ENCODE measurements at regions not wholly inside any gene's neighbourhood (a gene's known extent, or its start where the extent isn't known, plus 50 kb on each side); places are given as distances from the start of the nearest gene placed in this dataset.

GRCh38 chr11:134545521-134545920 is 133.5 kb upstream of the B3GAT1 start:
- 88% methylated on average over 5 of the region's 5 CpGs for WGBS, 2 donors
- DNase-seq: no peak

DNA sequence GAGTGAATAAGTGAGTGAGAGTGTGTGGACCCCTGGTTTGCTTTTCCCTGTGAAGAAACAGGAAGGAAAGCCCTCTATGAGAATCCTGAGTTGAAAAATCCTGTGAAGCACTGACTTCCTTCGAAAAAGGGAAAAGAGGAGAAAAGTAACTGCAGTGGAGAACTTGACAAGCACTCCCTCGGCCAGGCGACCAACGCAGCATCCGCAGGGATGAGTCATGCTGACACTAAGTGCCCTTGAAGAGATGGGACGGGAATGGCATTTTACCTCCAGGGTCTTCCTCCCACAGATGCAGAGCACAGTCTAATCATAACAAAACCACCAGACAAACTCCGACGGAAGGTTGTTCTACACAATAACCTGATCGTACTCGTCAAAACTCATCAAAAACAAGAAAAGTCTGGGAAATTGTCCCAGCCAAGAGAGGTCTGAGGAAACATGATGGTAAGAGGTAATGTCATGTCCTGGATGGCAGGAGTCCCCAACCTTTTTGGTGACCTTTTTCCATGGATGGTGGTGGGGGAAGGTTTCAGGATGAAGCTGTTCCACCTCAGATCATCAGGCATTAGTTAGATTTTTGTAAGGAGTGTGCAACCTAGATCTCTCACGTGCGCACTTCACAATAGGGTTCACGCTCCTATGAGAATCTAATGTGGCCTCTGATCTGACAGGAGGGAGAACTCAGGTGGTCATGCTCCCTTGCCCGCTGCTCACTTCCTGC is 132.2 kb upstream of the B3GAT1 start:
- no peaks in the 10 kb centered on the region for H3K36me3 ChIP-seq
- intact Hi-C loops (cut with DNase I): no loop called here
- H3K27me3 ChIP-seq: no peaks in the 10 kb centered on the region
- TF ChIP-seq CTCF (IDR thresholded peaks at IDR 0.05): no peak
- TF ChIP-seq POLR2AphosphoS5 (IDR thresholded peaks at IDR 0.05): no peak
- no peak for TF ChIP-seq POLR2A (IDR thresholded peaks at IDR 0.05)
- no peak for TF ChIP-seq EP300 (IDR thresholded peaks at IDR 0.05)
- no peaks in the 10 kb centered on the region for H3K9me3 ChIP-seq
- no peaks in the 10 kb centered on the region for H3K4me1 ChIP-seq
- no peak overlapping the region for H3K27ac ChIP-seq
- H3K4me3 ChIP-seq: no peak overlapping the region
- WGBS, 2 donors: 84 to 87% methylated on average over 14 of the region's 14 CpGs
- DNase-seq: no peak

More at GRCh38 chr11:134545521-134545920, 133.5 kb upstream of the B3GAT1 start:
- Histone ChIP-seq H3K9me3 (no peaks in the 10 kb centered on the region), H3K4me1 (no peaks in the 10 kb centered on the region), H3K27ac (no peak overlapping the region), H3K4me3 (no peak overlapping the region), H3K27me3 (no peaks in the 10 kb centered on the region), H3K36me3 (no peaks in the 10 kb centered on the region)
- TF ChIP-seq EP300 (IDR thresholded peaks at IDR 0.05) (no peak), POLR2A (IDR thresholded peaks at IDR 0.05) (no peak), POLR2AphosphoS5 (IDR thresholded peaks at IDR 0.05) (no peak), CTCF (IDR thresholded peaks at IDR 0.05) (no peak)
- intact Hi-C loops (cut with DNase I): no loop called here

DNA sequence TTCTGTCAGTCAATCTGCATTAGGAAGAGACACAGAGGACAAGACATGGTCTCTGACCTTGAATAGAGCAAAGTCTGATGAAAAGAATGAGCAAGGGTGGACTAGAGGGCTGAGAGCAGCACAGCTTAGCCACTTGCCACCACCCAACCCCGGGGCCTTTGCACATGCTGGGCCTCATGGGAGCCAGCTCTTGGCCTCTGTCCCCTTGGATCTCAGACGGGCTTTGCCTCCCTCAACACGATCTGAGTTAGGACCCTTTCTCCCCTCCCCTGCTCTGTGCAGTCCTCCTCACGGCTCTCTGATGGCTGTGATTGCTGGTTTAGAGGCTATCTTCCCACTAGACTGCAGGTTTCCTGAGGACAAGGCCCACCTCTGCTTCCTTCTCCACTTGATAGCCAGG is 131.6 kb upstream of the B3GAT1 start:
- WGBS, 2 donors: 88 to 91% methylated on average over 4 of the region's 4 CpGs
- intact Hi-C loops (cut with DNase I): no loop called here
- no peaks in the 10 kb centered on the region for H3K9me3 ChIP-seq

GRCh38 chr11:134543241-134543640 is 131.2 kb upstream of the B3GAT1 start:
- H3K36me3 ChIP-seq: no peaks in the 10 kb centered on the region
- H3K4me1 ChIP-seq: no peaks in the 10 kb centered on the region
- no peak overlapping the region for H3K4me3 ChIP-seq
- WGBS, 2 donors: 91 to 95% methylated on average over 4 of the region's 4 CpGs
- no peaks in the 10 kb centered on the region for H3K9me3 ChIP-seq
- intact Hi-C loops (cut with DNase I): no loop called here
- peak; percentile 44 for DNase-seq
- no peaks in the 10 kb centered on the region for H3K27me3 ChIP-seq
- TF ChIP-seq CTCF (IDR thresholded peaks at IDR 0.05) (no peak), POLR2AphosphoS5 (IDR thresholded peaks at IDR 0.05) (no peak), POLR2A (IDR thresholded peaks at IDR 0.05) (no peak), EP300 (IDR thresholded peaks at IDR 0.05) (no peak)
- no peak overlapping the region for H3K27ac ChIP-seq

More for the DNA sequence above, 131.6 kb upstream of the B3GAT1 start:
- no peaks in the 10 kb centered on the region for H3K4me1 ChIP-seq
- DNase-seq: no peak
- H3K27ac ChIP-seq: no peak overlapping the region
- H3K27me3 ChIP-seq: no peaks in the 10 kb centered on the region
- TF ChIP-seq EP300 (IDR thresholded peaks at IDR 0.05): no peak
- no peak for TF ChIP-seq POLR2A (IDR thresholded peaks at IDR 0.05)
- TF ChIP-seq CTCF (IDR thresholded peaks at IDR 0.05): no peak
- no peak for TF ChIP-seq POLR2AphosphoS5 (IDR thresholded peaks at IDR 0.05)
- no peak overlapping the region for H3K4me3 ChIP-seq
- H3K36me3 ChIP-seq: no peaks in the 10 kb centered on the region

Measured in sigmoid colon (tissue), 6 donors.